ENCODE measurements at regions not wholly inside any gene's neighbourhood (a gene's known extent, or its start where the extent isn't known, plus 50 kb on each side); places are given as distances from the start of the nearest gene placed in this dataset.

GRCh38 chr17:68740555-68741447 lies 139.6 kb upstream of the FAM20A start:
- DNase-seq (ENCODE audit: low read depth in 2 of 2): no peak

GRCh38 chr17:68737761-68738443 lies 136.7 kb upstream of the FAM20A start:
- DNase-seq (ENCODE audit: low read depth in 2 of 2): no peak

GRCh38 chr17:68734931-68735330 lies 133.8 kb upstream of the FAM20A start:
- DNase-seq (ENCODE audit: low read depth in 2 of 2): no peak

GRCh38 chr17:68734187-68734900 lies 133.2 kb upstream of the FAM20A start:
- DNase-seq (ENCODE audit: low read depth in 2 of 2): no peak

- no peak for DNase-seq (ENCODE audit: low read depth in 2 of 2)
Measured at GRCh38 chr17:68733241-68734176, 132.3 kb upstream of the FAM20A start.

- no peak for DNase-seq (ENCODE audit: low read depth in 2 of 2)
Measured at GRCh38 chr17:68732301-68732749, 131.2 kb upstream of the FAM20A start.

- DNase-seq (ENCODE audit: low read depth in 2 of 2): no peak
Measured at GRCh38 chr17:68731465-68731864, 130.3 kb upstream of the FAM20A start.

GRCh38 chr17:68719431-68719830 lies 118.3 kb upstream of the FAM20A start:
- DNase-seq (ENCODE audit: low read depth in 2 of 2): no peak

- no peak for DNase-seq (ENCODE audit: low read depth in 2 of 2)
Measured at GRCh38 chr17:68718926-68719325, 117.8 kb upstream of the FAM20A start.

- DNase-seq (ENCODE audit: low read depth in 2 of 2): no peak
Measured at GRCh38 chr17:68718465-68718864, 117.3 kb upstream of the FAM20A start.

- DNase-seq (ENCODE audit: low read depth in 2 of 2): no peak
Measured at GRCh38 chr17:68714676-68715075, 113.5 kb upstream of the FAM20A start.

GRCh38 chr17:68711858-68712257 lies 110.7 kb upstream of the FAM20A start:
- DNase-seq (ENCODE audit: low read depth in 2 of 2): no peak

GRCh38 chr17:68710976-68711375 lies 109.8 kb upstream of the FAM20A start:
- no peak for DNase-seq (ENCODE audit: low read depth in 2 of 2)

GRCh38 chr17:68710035-68710780 lies 109.0 kb upstream of the FAM20A start:
- DNase-seq (ENCODE audit: low read depth in 2 of 2): no peak

- no peak for DNase-seq (ENCODE audit: low read depth in 2 of 2)
Measured at GRCh38 chr17:68709461-68709860, 108.3 kb upstream of the FAM20A start.

- no peak for DNase-seq (ENCODE audit: low read depth in 2 of 2)
Measured at GRCh38 chr17:68707031-68707430, 105.9 kb upstream of the FAM20A start.

GRCh38 chr17:68706356-68706920 lies 105.3 kb upstream of the FAM20A start:
- DNase-seq (ENCODE audit: low read depth in 2 of 2): no peak

GRCh38 chr17:68705714-68706076 lies 104.5 kb upstream of the FAM20A start:
- DNase-seq (ENCODE audit: low read depth in 2 of 2): no peak

GRCh38 chr17:68704871-68705713 lies 103.9 kb upstream of the FAM20A start:
- DNase-seq (ENCODE audit: low read depth in 2 of 2): no peak
